Mesenteric fat pad (tissue), 1 donor: ENCODE measurements at regions not wholly inside any gene's neighbourhood (a gene's known extent, or its start where the extent isn't known, plus 50 kb on each side); places are given as distances from the start of the nearest gene placed in this dataset.

Source experiments
- DNase-seq: peaks from one replicate; pipeline ENCODE4 v3.0.0-alpha.2; 2020; ENCODE audit warnings: low spot score
- donor health status: DM: yes; HTN: yes; CAD: no.

DNA sequence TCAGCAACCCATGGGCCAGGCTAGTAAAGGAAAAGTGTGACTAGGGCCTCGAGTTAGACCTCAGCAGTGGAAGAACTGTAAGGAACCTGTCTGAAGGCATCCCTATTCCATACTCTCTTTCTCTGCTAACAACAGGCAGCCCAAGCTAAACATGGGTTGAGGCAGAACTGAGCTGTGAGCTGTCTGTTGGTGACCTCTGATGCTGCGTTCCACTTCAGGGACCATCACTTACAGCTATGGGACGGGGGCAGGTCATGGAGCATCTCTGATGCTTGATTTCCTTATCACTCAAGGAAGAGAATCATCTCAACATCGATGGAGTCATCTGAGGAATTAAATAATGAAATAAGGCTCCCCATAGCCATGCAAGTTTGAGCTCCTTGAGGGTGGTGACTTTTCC lies 174.8 kb downstream of the ACTL7B start:
- DNase-seq = no peak

DNA sequence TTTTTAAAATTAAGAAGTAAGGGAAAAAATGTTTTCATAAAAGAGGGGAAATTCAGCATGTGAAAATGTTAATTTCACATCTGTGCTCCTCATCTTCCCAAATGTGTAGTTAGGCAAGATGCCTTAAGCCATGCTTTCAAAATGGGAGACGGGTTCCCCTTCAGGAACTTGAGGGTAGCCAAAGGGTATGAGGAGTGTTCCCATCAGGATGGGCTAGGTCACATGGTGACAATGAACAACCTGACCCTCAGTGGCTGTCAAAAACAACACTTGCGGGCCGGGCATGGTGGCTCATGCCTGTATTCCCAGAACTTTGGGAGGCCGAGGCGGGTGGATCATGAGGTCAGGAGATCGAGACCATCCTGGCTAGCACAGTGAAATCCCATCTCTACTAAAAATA lies 178.0 kb downstream of the ACTL7B start:
- no peak for DNase-seq

DNA sequence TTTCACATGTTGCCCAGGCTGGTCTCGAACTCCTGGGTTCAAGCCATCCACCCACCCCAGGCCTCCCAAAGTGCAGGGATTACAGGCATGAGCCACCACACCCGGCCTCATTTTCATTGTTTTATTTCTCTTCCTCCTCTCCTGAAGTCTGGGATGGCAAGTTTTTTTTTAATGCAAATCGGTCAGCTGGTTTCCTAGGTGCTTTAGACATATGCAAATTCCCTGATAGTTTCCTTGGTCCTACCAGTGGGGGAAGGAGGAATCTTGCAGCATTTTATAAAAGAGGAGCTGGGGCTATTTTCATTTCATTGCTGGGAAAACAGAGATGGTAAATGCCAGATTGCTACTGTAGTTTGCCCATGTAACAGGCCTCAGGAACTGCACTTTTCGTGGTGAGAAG lies 179.4 kb downstream of the ACTL7B start:
- DNase-seq = no peak

DNA sequence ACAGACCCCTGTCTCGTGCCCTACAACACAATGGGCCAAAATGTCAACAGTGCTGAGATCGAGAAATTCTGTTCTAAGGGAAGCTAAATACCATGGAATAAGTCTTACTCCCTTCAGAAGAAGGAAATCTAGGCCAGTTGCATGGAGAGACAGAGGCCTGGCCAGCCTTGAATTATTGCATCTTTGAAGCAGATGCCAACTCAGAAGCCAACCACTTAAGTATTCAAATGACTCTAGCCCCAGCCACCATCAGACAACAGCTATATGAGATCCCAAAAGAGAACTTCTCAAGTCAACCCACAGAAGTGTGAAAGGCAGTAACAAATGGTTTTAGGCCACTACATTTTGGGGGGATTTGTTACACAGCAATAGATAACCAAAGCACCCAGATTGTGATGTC lies 180.1 kb downstream of the ACTL7B start:
- no peak for DNase-seq

DNA sequence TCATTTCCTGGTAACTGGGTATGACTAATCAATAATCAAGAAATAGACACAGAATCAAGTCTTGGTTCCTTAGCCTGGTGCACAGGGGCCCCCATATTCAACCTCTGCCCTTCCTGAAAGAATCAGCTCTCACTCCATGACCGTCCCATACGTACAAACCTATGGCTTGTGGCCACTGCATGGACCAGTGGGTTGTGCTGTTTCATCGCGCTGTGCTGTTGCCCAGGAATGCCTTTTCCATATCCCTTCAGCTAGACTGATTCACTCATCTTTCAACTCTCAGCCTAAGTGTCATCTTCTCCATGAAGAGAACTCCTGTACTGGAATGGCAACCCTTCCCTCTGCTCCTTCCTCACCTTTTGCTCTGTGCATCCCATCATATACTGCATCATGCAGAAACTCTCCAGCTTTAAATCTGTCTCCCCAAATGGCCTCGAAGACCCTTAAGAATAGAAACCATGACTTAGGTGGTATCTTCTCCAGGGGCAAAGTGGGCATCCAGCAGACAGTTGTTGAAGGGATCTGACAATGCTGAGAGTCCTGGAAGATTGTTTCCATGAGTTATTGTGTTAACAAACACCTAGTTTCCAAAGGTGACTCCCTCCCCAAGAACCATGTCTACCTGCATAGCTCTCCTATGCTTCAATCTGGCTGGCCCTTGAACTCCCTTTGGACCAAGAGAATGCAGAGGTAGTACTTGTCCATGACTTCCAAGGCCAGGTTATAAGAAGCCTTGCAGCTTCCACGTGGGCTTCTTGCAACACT lies 180.8 kb downstream of the ACTL7B start:
- DNase-seq = no peak

DNA sequence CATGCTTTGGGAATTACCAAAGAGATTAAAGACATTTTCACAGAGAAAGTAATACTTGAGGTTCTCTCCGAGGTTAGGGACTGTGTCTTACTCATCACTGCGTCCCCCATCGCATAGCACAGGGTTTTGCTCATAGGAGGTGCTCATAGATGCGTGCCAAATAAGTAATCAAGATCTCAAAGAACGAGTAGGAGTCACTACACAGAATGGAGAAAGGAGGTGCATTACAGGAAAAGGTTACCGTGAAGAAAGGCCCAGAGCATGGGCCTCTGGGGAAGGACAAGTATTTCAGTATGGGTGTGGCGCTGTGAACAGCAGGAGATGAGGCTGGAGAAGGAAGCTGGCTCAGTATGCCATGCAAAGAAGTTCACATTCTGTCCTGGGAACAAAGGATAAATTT lies 182.4 kb downstream of the ACTL7B start:
- no peak for DNase-seq

DNA sequence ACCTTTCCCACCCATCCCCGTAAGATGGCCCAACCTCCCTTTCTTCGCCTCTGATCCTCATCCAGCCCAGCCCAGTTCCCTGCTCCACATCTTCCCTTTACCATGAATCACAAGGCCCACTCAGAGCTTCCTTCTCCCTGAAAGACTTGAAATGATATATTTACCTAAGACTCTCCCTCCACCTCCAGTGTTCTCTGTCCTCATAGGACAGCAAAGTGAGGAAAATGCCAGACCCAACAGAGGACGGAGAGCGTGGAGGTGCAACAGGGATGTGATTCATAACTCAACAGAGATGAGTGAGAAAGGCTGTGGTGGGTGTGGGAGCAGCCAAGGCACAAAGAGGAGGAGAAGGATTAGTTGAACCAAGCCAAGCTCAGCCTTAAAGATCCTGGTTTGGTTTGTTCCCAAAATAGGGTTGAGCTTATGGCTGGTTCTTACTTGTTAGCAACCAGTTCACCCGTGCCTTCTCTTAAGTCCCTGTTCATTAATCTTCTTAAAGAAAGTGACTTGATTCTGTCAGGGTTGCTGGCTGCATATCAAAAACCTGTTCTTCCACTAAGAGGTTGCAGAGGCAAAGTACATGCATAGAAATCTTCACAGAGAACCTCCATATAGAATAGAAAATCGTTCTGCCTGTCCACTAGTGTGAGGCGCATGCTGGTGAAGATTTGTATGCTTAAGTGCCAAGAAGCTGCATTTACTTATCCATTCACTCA lies 183.2 kb downstream of the ACTL7B start:
- no peak for DNase-seq

DNA sequence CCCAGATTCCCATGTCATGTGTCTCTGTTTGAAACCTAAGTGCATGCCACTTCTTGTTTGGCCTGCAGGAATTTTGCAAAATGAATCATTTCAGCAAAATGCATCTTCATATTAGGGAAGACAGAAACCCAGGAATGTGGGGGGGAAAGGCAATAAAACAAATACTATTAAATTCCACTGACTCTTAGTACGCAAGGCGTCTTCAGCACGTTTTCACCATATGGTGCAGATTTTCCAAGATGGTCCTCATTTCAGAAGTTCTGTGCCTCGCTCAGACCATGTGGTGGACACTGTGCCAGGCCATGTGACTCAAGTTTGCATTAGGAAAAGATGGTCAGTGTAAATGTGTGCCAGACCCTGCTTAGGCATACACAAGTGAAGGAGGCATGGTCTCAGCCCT lies 184.0 kb downstream of the ACTL7B start:
- DNase-seq = no peak

DNA sequence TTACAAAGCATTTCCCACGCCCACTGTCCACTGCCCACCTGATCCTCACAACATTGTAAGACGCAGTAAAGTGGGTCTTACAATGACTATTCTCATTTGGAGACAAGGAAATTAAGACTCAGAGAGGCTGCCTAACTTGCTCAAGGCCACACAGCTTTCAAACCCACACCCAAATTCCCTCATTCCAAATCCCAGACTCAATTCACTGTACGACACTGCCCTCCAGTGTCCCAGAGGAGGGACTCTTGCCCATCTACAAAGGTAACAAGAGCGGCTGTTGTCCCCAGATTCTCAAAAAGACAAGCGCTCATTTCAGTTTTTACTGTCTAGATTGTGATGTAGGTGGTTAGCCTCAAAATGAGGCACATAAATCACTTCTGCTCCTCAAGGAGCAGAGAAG lies 184.6 kb downstream of the ACTL7B start:
- DNase-seq = no peak

DNA sequence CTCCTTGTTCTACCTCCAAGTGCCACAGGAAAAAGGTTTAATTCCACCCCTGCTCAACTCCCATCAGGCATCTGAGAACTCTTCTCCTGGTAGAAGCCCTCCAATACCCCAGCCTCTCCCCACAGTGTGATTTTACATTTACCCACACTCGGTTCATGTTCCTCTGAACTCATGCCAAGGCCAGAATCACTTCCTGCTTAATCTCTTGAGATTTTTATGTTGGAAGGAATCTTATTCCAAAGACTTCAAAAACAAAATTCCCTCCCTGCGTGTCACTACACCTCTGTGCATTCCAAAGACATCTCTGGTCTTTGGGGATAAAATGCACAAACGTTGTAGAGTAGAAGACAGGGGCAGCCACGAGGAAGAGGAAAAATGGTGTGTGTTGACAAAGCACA lies 186.8 kb downstream of the ACTL7B start:
- DNase-seq = no peak

DNA sequence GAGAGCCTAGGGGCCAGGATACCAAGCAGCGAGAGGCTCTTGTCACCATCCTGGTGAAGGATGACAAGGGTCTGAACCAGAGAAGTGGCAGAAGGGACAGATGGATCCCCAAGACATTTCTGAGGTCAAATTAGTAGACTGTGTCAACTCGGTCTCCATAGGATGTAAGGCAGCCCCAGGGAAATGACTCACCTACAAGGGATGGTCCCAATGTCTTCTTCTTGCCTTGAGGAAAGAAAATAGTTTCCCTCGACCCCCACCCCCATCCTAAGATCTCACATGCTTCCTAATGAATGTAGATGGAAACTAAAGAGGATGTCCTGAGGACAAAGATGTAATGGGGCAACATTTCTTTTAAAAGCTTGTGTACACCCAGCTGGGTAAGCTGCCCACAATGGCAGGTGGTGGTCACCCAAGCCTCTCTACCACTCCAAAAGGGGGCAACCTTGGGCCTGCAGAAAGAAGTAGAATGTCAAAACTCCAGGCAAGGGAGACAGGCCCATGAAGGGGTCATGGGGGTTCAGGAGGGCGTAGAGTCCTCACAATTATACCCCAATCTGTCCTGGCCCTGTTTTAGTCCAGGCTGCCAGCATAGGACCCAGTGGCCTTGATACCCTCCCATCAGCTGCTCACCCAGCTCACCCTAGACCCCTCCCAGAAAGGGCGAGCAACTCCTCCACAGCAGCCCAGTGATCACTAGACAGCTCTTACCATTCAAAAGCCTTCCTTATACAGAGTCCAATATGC lies 187.4 kb downstream of the ACTL7B start:
- DNase-seq = no peak

DNA sequence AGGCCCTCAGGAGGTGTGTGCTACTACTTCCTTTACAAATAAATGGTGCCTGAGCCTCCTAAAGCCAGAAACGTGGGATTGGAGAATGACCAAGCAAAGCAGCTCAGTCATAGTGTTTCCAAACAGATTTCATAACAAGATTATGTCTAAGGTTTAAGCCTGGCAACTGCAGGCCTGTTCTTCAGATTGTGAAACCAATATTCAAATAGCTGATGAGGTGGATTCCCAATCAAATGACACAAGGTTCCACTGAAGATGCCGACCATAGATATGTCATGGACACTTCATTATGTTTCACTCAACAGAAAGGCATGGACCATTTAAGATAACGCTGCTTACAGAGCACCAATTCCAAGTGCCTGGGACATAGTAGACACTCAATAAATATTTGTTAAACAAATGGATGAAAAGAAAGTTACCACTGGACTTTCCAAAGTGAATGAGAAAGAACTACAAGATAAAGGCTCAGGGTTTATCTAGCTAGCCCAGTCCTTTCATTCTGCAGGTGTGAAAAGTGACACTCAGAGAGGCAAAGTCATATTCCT lies 189.5 kb downstream of the ACTL7B start:
- no peak for DNase-seq

DNA sequence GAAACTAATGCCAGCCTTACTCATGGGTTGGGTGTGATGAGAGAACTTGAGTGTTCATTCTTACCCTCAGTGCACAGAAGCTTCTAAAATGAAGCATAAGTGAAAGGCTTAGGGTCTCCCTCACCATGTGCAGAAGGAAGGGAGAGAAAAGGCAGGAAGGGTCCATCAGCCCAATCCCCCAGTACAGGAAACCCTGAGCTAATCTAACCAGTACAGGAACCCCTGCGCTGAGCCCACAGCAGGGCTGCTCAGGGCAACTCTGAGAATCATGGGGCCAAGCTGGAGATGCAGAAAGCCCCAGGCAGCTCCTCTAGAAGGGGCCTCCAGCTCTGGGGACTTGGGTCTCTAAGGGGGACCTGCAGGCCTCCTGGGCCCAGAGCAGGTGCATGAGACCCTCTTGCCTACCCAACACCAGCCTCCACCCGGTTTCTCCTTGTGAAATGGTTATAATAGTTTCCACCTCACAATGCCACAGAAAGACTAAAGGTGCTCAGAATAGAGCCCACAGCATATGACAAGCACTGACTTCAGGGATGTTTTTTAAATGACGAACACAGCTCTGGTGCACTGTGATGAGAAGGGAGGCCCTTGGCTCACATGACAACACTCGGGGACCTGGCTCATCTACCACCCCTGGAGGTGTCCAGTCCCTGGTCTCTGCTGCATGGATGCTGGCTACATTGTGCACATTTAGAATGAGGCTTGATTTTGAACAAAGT lies 190.1 kb downstream of the ACTL7B start:
- DNase-seq = no peak

DNA sequence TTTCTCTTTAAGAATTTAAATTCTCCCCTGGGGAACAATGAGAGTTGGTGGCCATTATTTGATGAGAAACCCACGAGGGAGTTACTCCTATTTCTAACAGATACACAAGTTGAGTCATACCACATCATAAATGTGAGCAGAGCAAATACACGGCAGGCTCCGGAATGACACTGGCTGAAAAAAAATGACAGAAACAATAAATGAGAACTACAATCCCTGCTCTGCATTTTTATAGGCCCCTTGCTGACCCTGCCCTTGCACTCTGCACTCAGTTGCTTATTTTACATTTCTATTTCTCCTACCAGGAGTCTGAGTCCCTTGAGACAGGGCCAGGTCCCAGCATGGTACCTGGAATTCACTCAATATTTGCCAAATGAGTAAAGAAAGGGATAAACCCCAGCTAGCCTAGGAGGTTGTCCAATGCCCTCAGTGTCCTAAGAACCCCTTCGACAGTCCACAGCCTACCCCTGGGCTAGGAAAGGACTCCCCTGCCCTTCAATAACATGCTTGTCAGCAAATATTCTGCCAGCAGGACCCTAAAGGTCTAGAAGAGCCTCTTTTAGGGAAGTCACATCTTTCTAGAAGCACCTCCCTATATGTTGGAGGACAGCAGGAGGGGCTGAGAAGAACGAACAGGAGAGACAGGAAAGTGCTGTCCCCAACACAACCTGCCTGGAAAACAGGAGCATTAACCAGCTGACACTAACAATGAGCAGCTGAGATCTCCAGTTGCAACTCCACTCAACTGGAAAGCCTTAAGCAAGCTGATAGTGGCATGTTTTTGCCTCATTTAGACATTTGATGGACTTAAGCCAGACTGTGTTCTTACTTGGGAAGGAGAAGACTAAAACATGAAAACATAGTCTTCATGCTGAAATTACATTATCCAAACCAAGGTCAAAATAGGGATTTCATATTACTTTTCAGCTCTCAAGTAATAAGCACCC lies 191.2 kb downstream of the ACTL7B start:
- DNase-seq = no peak

DNA sequence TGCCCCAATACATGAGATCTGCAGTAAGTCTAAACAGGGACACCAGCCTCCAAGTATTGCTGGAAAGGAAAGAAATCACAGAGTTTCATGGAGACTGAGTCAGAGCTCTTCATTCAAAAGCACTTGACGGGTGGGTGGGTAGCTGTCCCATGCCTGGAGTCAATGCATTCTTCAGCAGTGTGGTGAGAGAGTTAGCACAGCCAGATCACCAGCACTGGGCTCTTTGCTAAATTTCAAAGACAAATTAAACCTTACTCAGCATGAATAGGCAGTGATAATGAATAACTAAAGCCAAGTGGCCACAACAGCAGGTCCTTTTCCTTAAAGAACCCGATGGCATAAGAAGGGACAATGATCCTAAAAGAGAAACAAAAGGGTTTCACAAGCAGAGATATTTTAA lies 192.4 kb downstream of the ACTL7B start:
- DNase-seq = no peak

DNA sequence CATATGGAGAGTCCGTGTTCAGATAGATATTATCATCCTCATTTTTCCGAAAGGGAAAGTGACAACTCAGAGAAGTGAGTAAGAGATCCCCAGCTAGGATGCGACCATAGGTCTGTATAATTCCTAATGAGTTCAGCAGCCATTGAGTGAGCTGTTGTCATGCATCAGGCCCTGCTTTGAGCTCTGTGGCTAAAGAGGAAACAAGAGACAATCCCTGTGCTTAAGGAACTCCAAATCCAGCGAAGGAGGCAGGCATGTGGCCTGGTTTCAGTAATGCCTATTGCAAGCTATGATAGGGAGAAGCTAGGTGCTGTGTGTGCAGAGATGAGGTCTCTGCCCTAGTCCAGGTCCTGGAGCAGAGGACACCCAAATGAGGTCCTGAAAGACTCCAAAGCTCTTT lies 192.8 kb downstream of the ACTL7B start:
- no peak for DNase-seq

DNA sequence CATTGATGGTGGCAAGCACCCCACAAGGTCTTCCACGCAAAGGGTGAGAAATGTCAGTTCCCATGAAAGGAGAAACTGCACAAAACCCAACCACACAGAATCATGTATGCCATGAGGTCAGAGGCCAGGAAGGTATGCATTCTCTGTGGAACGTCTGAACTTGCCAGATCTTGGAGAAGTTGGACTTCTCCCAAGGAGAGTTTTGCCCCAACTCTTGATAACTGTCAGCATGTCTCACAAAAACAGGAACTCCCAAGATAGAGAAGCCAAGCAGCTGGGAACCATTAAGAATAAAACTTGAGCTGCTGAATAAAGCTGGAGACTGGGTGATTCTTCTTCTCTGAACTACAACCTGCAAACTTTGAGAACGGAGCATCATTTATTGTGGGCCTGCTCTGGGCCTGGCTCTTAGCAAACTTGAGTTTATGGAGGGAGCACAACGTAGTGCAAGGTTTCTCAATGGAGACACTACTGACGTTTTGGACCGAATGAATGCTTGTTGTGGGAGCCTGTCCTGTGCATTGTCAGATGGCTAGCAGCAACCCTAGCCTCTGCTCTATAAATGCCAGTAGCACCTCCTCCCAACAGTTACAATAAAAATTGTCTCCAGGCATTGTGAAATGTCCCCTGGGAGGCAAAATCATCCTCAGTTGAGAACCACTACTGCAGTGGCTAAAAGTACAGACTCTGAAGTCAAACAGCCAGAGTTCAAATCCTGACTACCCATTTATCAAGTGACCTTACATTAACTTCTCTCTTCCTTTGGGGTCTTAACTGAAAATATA lies 193.5 kb downstream of the ACTL7B start:
- no peak for DNase-seq

DNA sequence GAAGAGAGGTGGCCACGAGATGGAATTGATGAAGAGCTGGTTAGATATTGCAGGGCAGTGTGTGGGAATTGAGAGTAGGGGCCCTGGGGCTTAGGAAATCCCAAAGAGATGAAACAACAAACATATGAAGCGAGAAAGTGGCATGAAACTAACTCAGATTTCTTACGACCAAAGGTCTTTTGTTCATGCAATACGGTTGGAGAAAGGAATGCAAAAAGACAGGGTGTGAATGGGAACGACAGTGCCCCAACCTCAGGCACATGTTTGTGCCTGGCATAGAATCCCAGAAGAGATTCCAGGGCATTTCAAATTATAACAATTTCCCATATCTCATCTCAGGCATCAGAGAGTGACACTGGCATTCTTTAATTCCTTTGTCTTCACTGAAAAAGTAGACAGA lies 199.2 kb downstream of the ACTL7B start:
- no peak for DNase-seq

DNA sequence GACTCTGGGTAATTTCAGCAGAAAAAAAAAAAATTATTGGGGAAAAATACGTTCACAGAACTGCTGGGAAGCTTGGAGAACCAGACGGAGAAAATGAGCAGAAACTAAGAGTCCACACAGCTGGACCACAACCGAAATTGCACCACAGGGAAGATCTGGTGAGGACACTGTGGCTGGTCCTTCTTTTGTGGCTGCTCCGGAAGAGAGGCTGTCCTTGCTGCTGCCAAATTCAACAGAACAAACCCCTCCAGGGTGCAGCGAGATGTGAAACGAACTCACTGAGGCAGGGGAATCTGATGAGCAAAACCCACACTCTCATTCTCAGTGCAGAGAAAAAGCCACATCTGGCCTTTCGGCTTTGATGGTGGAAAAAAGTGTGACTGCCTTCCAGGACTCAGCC lies 200.0 kb downstream of the ACTL7B start:
- no peak for DNase-seq
